OCI-LY3 (cell line): ENCODE measurements at regions not wholly inside any gene's neighbourhood (a gene's known extent, or its start where the extent isn't known, plus 50 kb on each side); places are given as distances from the start of the nearest gene placed in this dataset.

Experiments
- H2AFZ ChIP-seq: fragments of 200-600, 300-600 bp; shearing (Covaris generic); 2 replicates; pipeline ENCODE4 v1.6.0; 2014; ENCODE audit warnings: antibody characterized with exemption, low read depth, low read length
- H3K27ac ChIP-seq: fragments of 200-600, 300-600 bp; sonication (generic); 2 replicates; pipeline ENCODE4 v1.5.1; 2014; ENCODE audit warnings: mild to moderate bottlenecking, low read length, moderate library complexity, mixed read lengths
- H3K27me3 ChIP-seq: fragments of 200-600, 300-600 bp; sonication (generic); 2 replicates; pipeline ENCODE4 v1.6.1; 2014; ENCODE audit warnings: low read depth, low read length, mixed read lengths
- H3K36me3 ChIP-seq: fragments of 200-600, 300-600 bp; sonication (generic); replicated peaks from 2 replicates; pipeline ENCODE3; 2014; ENCODE audit warnings: low read depth, low read length, mixed read lengths
- H3K4me1 ChIP-seq: fragments of 300-600, 200-600 bp; sonication (generic); 2 replicates; pipeline ENCODE4 v1.6.1; 2014; ENCODE audit warnings: low read length, mixed read lengths
- H3K4me2 ChIP-seq: fragments of 200-600, 300-600 bp; sonication (generic); 2 replicates; pipeline ENCODE4 v1.6.1; 2014; ENCODE audit warnings: low read length, mixed read lengths
- H3K4me3 ChIP-seq: fragments of 300-600, 200-600 bp; sonication (generic); 2 replicates; pipeline ENCODE4 v1.5.1; 2014; ENCODE audit warnings: antibody characterized with exemption, mild to moderate bottlenecking, low read length, moderate library complexity
- H3K79me2 ChIP-seq: fragments of 300-600, 200-600 bp; shearing (Covaris generic); 2 replicates; pipeline ENCODE4 v1.6.1; 2014; ENCODE audit warnings: mild to moderate bottlenecking, low read length, mixed read lengths
- H3K9ac ChIP-seq: fragments of 300-600, 200-600 bp; shearing (Covaris generic); 2 replicates; pipeline ENCODE4 v1.6.0; 2014; ENCODE audit warnings: mild to moderate bottlenecking, low read length, moderate library complexity
- H3K9me3 ChIP-seq: fragments of 200-600, 300-600 bp; shearing (Covaris generic); 2 replicates; pipeline ENCODE4 v1.6.1; 2014; ENCODE audit warnings: low read length, mixed read lengths; ENCODE audit not compliant: insufficient read depth
- H4K20me1 ChIP-seq: fragments of 200-600, 300-600 bp; sonication (generic); 2 replicates; pipeline ENCODE4 v1.6.1; 2016; ENCODE audit warnings: low read length, mixed read lengths; ENCODE audit not compliant: insufficient read depth
- CTCF ChIP-seq: fragments of 200-600, 300-600 bp; sonication (generic); IDR thresholded peaks from 2 replicates; pipeline ENCODE4 v1.5.1; 2014; ENCODE audit warnings: antibody characterized with exemption, low read length, low read depth
- EZH2phosphoT487 ChIP-seq: fragments of 200-600 bp; shearing (Covaris generic); IDR thresholded peaks from 2 replicates; pipeline ENCODE4 v1.6.1; 2018; ENCODE audit warnings: antibody characterized with exemption, mixed run types, low read depth

- Histone ChIP-seq H2AFZ (no peak overlapping the region), H3K27ac (no peak overlapping the region), H3K27me3 (no peaks in the 10 kb centered on the region), H3K4me3 (no peak overlapping the region), H4K20me1 (no peaks in the 10 kb centered on the region), H3K4me1 (no peaks in the 10 kb centered on the region), H3K79me2 (no peaks in the 10 kb centered on the region), H3K9me3 (no peaks in the 10 kb centered on the region), H3K4me2 (no peak overlapping the region), H3K36me3 (no peaks in the 10 kb centered on the region), H3K9ac (no peak overlapping the region)
- TF ChIP-seq CTCF (no peak), EZH2phosphoT487 (no peak)
These were observed 50.7 kb upstream of the SCG2 start for GRCh38 chr2:223652902-223653301.

GRCh38 chr2:223652122-223652521 lies 50.0 kb upstream of the SCG2 start:
- Histone ChIP-seq H3K79me2 (no peaks in the 10 kb centered on the region), H3K9me3 (no peaks in the 10 kb centered on the region), H2AFZ (no peak overlapping the region), H3K4me1 (no peaks in the 10 kb centered on the region), H3K9ac (no peak overlapping the region), H3K36me3 (no peaks in the 10 kb centered on the region), H3K4me3 (no peak overlapping the region), H3K27ac (no peak overlapping the region), H3K4me2 (no peak overlapping the region), H4K20me1 (no peaks in the 10 kb centered on the region), H3K27me3 (no peaks in the 10 kb centered on the region)
- TF ChIP-seq EZH2phosphoT487, result no peak
- TF ChIP-seq CTCF, result no peak
